ENCODE measurements at regions not wholly inside any gene's neighbourhood (a gene's known extent, or its start where the extent isn't known, plus 50 kb on each side); places are given as distances from the start of the nearest gene placed in this dataset.

DNA sequence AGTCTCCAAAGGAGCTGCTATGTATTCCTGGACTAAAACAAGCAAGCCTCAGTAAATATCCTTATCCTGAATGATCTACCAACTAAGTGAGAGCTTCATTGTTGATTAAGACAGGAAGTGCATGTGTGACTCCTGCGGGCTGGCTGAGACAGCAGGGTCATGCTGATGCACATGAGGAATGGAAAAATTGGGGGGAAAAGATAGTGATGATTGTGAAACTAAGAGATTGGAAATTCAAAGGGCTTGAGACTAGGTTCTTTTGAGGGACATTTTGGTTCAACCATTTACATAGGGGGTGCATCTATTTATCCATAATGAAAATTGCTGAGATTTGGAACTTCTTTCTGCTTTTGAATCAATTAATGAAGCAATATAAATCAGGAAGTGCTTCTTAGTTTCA, 61.1 kb upstream of the C1QTNF7 start:
- no peak for TF ChIP-seq RAD21 (IDR thresholded peaks at IDR 0.05; ENCODE audit: low read depth)
- TF ChIP-seq, protein P1, sequence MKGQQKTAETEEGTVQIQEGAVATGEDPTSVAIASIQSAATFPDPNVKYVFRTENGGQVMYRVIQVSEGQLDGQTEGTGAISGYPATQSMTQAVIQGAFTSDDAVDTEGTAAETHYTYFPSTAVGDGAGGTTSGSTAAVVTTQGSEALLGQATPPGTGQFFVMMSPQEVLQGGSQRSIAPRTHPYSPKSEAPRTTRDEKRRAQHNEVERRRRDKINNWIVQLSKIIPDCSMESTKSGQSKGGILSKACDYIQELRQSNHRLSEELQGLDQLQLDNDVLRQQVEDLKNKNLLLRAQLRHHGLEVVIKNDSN (IDR thresholded peaks at IDR 0.05), result no peak
- TF ChIP-seq TCF12 (IDR thresholded peaks at IDR 0.05; ENCODE audit: low read depth), result no peak
- TF ChIP-seq NFIC (IDR thresholded peaks at IDR 0.05), result no peak
- TF ChIP-seq TEAD4 (IDR thresholded peaks at IDR 0.05), result no peak
- no peak for TF ChIP-seq CREB1 (IDR thresholded peaks at IDR 0.05; ENCODE audit: low read depth)
- no peak for TF ChIP-seq EGR1 (IDR thresholded peaks at IDR 0.05)
- no peak for TF ChIP-seq ZBTB7A (IDR thresholded peaks at IDR 0.05; ENCODE audit: low read depth)
- TF ChIP-seq, protein P2, sequence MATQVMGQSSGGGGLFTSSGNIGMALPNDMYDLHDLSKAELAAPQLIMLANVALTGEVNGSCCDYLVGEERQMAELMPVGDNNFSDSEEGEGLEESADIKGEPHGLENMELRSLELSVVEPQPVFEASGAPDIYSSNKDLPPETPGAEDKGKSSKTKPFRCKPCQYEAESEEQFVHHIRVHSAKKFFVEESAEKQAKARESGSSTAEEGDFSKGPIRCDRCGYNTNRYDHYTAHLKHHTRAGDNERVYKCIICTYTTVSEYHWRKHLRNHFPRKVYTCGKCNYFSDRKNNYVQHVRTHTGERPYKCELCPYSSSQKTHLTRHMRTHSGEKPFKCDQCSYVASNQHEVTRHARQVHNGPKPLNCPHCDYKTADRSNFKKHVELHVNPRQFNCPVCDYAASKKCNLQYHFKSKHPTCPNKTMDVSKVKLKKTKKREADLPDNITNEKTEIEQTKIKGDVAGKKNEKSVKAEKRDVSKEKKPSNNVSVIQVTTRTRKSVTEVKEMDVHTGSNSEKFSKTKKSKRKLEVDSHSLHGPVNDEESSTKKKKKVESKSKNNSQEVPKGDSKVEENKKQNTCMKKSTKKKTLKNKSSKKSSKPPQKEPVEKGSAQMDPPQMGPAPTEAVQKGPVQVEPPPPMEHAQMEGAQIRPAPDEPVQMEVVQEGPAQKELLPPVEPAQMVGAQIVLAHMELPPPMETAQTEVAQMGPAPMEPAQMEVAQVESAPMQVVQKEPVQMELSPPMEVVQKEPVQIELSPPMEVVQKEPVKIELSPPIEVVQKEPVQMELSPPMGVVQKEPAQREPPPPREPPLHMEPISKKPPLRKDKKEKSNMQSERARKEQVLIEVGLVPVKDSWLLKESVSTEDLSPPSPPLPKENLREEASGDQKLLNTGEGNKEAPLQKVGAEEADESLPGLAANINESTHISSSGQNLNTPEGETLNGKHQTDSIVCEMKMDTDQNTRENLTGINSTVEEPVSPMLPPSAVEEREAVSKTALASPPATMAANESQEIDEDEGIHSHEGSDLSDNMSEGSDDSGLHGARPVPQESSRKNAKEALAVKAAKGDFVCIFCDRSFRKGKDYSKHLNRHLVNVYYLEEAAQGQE (IDR thresholded peaks at IDR 0.05; ENCODE audit: low read depth), result no peak
- no peak for TF ChIP-seq TAF1 (IDR thresholded peaks at IDR 0.05; ENCODE audit: low read depth)
- TF ChIP-seq CEBPB (IDR thresholded peaks at IDR 0.05), result no peak
- TF ChIP-seq, protein P3, sequence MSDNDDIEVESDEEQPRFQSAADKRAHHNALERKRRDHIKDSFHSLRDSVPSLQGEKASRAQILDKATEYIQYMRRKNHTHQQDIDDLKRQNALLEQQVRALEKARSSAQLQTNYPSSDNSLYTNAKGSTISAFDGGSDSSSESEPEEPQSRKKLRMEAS (IDR thresholded peaks at IDR 0.05), result no peak
- TF ChIP-seq EP300 (IDR thresholded peaks at IDR 0.05; ENCODE audit: borderline replicate concordance), result no peak
- TF ChIP-seq YY1 (IDR thresholded peaks at IDR 0.05; ENCODE audit: low read depth), result no peak

DNA sequence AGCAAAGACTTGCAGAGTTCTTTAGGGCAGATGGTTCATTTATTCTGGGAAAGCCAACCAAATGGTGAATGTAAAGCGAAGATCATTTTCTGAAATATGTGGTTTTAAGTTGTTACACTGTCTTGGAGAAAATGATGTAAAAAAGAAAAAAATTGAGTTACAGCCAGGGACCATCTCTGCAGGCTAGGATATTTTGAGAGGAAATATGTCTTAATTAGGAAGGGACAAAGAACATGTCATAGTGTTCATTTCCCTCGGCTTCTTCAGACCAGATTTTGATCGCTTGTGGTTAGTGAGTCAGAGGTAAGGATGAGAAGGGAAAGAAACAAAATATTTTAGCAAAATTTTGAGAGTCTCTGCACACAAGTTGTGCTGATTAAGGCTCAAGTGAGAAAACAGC, 59.0 kb upstream of the C1QTNF7 start:
- TF ChIP-seq CREB1 (IDR thresholded peaks at IDR 0.05; ENCODE audit: low read depth) (no peak), NFIC (IDR thresholded peaks at IDR 0.05) (no peak), TAF1 (IDR thresholded peaks at IDR 0.05; ENCODE audit: low read depth) (no peak), RAD21 (IDR thresholded peaks at IDR 0.05; ENCODE audit: low read depth) (no peak), ZBTB7A (IDR thresholded peaks at IDR 0.05; ENCODE audit: low read depth) (no peak), TCF12 (IDR thresholded peaks at IDR 0.05; ENCODE audit: low read depth) (no peak), EP300 (IDR thresholded peaks at IDR 0.05; ENCODE audit: borderline replicate concordance) (no peak), TEAD4 (IDR thresholded peaks at IDR 0.05) (no peak), YY1 (IDR thresholded peaks at IDR 0.05; ENCODE audit: low read depth) (no peak)
- TF ChIP-seq, protein P2 (IDR thresholded peaks at IDR 0.05; ENCODE audit: low read depth), result no peak
- TF ChIP-seq, protein P1 (IDR thresholded peaks at IDR 0.05), result no peak

DNA sequence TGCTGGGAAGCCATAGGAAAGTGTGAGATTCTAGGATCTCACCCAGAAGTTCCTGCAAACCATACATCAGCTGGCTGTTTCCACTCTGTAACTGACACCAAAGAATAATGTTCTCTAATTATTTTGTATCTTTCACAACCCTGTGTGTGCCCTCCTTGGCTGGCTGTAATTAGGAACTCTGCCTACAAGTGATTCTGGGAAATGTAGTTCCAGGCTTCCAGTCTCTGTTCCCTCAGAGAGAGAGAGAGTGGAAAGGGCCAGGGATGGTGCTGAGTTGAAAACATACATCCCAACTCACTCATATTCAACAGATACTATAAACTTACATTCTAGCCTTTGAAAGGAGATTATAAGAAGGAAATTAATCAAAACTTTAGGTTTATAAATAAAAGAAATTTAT, 57.5 kb upstream of the C1QTNF7 start:
- TF ChIP-seq EP300 (IDR thresholded peaks at IDR 0.05; ENCODE audit: borderline replicate concordance) (no peak), TAF1 (IDR thresholded peaks at IDR 0.05; ENCODE audit: low read depth) (no peak), ZBTB7A (IDR thresholded peaks at IDR 0.05; ENCODE audit: low read depth) (no peak), RAD21 (IDR thresholded peaks at IDR 0.05; ENCODE audit: low read depth) (no peak), FOXM1 (IDR thresholded peaks at IDR 0.05; ENCODE audit: borderline replicate concordance, low read depth) (no peak), TEAD4 (IDR thresholded peaks at IDR 0.05) (no peak), NFIC (IDR thresholded peaks at IDR 0.05) (no peak), YY1 (IDR thresholded peaks at IDR 0.05; ENCODE audit: low read depth) (no peak)

DNA sequence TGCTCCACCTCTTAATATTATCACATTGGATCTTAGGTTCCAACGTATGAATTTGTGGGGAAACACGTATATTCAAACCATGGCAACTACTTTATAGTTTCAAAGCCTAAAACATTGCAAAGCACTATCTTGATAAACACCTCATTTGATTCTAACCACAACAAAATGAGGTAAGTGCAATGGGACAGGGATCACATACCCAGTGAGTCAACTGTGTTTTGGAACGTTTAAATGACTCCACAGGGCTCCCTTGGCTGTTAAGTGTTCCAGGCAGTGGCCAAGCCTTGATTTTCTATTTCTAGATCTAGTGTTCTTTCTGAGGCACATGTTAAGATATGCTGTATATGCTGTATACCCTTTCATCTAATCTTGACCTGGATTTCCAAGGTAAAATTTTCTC, 54.5 kb upstream of the C1QTNF7 start:
- TF ChIP-seq TAF1 (IDR thresholded peaks at IDR 0.05; ENCODE audit: low read depth) (no peak), TCF12 (IDR thresholded peaks at IDR 0.05; ENCODE audit: low read depth) (no peak), FOXM1 (IDR thresholded peaks at IDR 0.05; ENCODE audit: borderline replicate concordance, low read depth) (no peak)
- TF ChIP-seq, protein P3 (IDR thresholded peaks at IDR 0.05), result no peak
- TF ChIP-seq, protein P2 (IDR thresholded peaks at IDR 0.05; ENCODE audit: low read depth), result no peak

DNA sequence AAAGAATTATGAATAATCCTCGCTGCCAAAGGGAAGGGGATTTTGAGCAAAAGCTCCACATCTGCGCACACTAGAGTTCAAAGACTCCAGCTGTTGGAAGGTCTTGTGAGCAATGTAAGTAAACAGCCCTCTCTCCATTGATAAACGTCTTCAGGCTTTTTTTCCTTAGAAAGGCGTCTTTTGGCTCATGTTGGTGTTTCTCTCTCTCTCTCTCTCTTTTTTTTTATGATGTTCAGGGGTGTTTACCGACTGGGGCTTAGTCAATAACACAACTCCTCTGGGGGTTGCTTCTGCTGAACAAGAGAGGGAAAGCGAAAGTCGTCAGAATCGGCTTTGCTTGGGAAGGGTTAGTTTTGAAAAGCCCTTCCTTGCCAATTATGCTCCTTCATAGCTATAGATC, 53.2 kb upstream of the C1QTNF7 start:
- TF ChIP-seq YY1 (IDR thresholded peaks at IDR 0.05; ENCODE audit: low read depth), result no peak
- TF ChIP-seq RAD21 (IDR thresholded peaks at IDR 0.05; ENCODE audit: low read depth), result no peak
- TF ChIP-seq, protein P2 (IDR thresholded peaks at IDR 0.05; ENCODE audit: low read depth), result no peak
- TF ChIP-seq ZBTB7A (IDR thresholded peaks at IDR 0.05; ENCODE audit: low read depth), result no peak
- TF ChIP-seq EP300 (IDR thresholded peaks at IDR 0.05; ENCODE audit: borderline replicate concordance), result no peak
- no peak for TF ChIP-seq CREB1 (IDR thresholded peaks at IDR 0.05; ENCODE audit: low read depth)
- TF ChIP-seq CEBPB (IDR thresholded peaks at IDR 0.05), result no peak
- TF ChIP-seq TEAD4 (IDR thresholded peaks at IDR 0.05), result no peak

All from Ishikawa (cell line).